Thoracic aorta (tissue), 2 donors: ENCODE measurements at regions not wholly inside any gene's neighbourhood (a gene's known extent, or its start where the extent isn't known, plus 50 kb on each side); places are given as distances from the start of the nearest gene placed in this dataset.

ENCODE experiments used
- ATAC-seq: fragments of 150-250 bp; one replicate; pipeline ENCODE4 v1.8.0; 2017; ENCODE audit warnings: low read depth; ENCODE audit not compliant: insufficient number of reproducible peaks, low FRiP score
- DNase-seq: peaks from one replicate; pipeline ENCODE4 v3.0.0-alpha.2; 2020; ENCODE audit warnings: low spot score
- H3K27ac ChIP-seq, 2 donors: fragments of 200-600 bp; sonication (generic); 1 replicate in 1 of 2; 2 replicates in 1 of 2; pipeline ENCODE4 v1.5.1; 2016; ENCODE audit warnings: mild to moderate bottlenecking in 2 of 2, moderate library complexity in 2 of 2
- H3K27me3 ChIP-seq: fragments of 200-600 bp; sonication (generic); replicated peaks from 2 replicates; pipeline ENCODE4 v1.6.0; 2016; ENCODE audit warnings: mild to moderate bottlenecking; ENCODE audit not compliant: insufficient read depth
- H3K36me3 ChIP-seq: fragments of 200-600 bp; sonication (generic); one replicate; pipeline ENCODE4 v1.5.1; 2016
- H3K4me1 ChIP-seq, 2 donors: fragments of 200-600 bp; sonication (generic); 1 replicate in 1 of 2; 2 replicates in 1 of 2; pipeline versions ENCODE4 v1.5.1 to v1.6.0; 2016; ENCODE audit warnings: low read depth in 2 of 2, mild to moderate bottlenecking in 1 of 2; ENCODE audit not compliant: control insufficient read depth in 1 of 2
- H3K4me3 ChIP-seq: fragments of 200-600 bp; sonication (generic); 2 replicates; pipeline ENCODE4 v1.5.1; 2016; ENCODE audit warnings: mild to moderate bottlenecking
- H3K9me3 ChIP-seq: fragments of 200-600 bp; sonication (generic); 2 replicates; pipeline ENCODE4 v1.5.1; 2016
- TF ChIP-seq, protein P1 (sequence below): fragments of 200-600 bp; sonication (generic); IDR thresholded peaks from one replicate; pipeline ENCODE4 v1.5.1; 2019; ENCODE audit warnings: antibody characterized with exemption

DNA sequence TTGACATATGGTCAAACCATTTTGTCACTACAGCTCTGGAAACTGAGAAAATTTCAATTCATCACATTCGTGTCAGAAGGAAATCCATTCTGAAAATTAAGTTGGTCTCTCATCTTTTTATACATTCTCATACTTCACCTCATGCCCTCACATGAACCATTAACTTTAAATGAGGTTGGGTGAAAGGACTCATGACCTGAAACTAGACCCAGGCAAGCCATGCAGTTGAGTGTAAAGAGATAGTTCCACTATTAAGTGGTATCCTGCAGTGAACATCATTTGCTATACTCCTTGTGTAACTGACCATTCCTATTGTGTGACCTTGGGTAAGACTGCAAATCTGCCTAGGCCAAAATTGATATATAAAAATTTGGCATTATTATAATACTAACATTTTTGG lies 299.6 kb upstream of the GRIN3A start:
- no peak overlapping the region for H3K4me3 ChIP-seq
- TF ChIP-seq, protein P1, sequence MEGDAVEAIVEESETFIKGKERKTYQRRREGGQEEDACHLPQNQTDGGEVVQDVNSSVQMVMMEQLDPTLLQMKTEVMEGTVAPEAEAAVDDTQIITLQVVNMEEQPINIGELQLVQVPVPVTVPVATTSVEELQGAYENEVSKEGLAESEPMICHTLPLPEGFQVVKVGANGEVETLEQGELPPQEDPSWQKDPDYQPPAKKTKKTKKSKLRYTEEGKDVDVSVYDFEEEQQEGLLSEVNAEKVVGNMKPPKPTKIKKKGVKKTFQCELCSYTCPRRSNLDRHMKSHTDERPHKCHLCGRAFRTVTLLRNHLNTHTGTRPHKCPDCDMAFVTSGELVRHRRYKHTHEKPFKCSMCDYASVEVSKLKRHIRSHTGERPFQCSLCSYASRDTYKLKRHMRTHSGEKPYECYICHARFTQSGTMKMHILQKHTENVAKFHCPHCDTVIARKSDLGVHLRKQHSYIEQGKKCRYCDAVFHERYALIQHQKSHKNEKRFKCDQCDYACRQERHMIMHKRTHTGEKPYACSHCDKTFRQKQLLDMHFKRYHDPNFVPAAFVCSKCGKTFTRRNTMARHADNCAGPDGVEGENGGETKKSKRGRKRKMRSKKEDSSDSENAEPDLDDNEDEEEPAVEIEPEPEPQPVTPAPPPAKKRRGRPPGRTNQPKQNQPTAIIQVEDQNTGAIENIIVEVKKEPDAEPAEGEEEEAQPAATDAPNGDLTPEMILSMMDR = no peak
- DNase-seq = no peak
- H3K36me3 ChIP-seq = no peaks in the 10 kb centered on the region
- no peaks in the 10 kb centered on the region for H3K27me3 ChIP-seq
- H3K9me3 ChIP-seq = no peaks in the 10 kb centered on the region
- ATAC-seq = no peak
- no peak overlapping the region for H3K27ac ChIP-seq
- H3K4me1 ChIP-seq = no peaks in the 10 kb centered on the region

DNA sequence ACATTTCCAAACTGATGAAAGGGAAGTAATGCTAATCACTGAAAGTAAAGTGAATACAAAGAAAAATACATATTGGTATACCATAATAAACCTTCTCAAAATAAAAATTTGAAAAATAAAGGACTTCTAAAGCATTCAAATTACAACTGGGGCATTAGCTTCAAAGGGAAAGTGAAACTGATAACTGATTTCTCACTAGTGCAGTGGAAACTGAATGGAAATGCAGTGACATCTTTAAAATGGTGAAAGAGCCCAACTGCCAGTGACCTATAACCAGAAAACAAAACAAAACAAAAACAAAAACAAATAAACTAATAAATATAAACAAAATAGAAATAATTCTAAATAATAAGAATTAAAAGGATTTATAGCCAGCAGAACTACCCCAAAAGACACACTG lies 297.5 kb upstream of the GRIN3A start:
- H3K36me3 ChIP-seq = no peaks in the 10 kb centered on the region
- no peak for ATAC-seq
- no peak overlapping the region for H3K27ac ChIP-seq
- no peak overlapping the region for H3K4me3 ChIP-seq
- TF ChIP-seq, protein P1 = no peak
- no peak for DNase-seq
- H3K27me3 ChIP-seq = no peaks in the 10 kb centered on the region
- no peaks in the 10 kb centered on the region for H3K4me1 ChIP-seq
- H3K9me3 ChIP-seq = no peaks in the 10 kb centered on the region

DNA sequence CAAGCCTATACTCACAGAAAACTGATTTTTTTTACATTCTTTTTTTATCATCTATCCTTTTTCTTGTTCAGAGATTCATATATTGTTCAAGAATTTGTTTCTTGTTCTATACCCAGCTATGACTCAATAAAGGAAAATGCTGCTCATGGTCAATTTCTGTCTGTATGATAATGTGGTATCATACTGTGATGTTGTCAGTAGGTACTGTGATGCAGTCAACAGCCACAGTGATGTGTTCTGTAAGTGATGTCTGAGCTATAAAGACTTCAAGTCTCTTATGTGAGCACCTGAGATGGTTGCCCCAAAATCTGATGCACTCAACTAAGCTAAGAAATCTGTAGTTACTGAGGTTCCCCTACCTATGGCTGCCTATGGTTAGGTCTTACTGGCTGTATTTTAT lies 294.2 kb upstream of the GRIN3A start:
- no peaks in the 10 kb centered on the region for H3K27me3 ChIP-seq
- H3K4me1 ChIP-seq = no peaks in the 10 kb centered on the region
- DNase-seq = no peak
- H3K36me3 ChIP-seq = no peaks in the 10 kb centered on the region
- ATAC-seq = no peak
- H3K27ac ChIP-seq = no peak overlapping the region
- no peaks in the 10 kb centered on the region for H3K9me3 ChIP-seq
- H3K4me3 ChIP-seq = no peak overlapping the region
- TF ChIP-seq, protein P1 = no peak

DNA sequence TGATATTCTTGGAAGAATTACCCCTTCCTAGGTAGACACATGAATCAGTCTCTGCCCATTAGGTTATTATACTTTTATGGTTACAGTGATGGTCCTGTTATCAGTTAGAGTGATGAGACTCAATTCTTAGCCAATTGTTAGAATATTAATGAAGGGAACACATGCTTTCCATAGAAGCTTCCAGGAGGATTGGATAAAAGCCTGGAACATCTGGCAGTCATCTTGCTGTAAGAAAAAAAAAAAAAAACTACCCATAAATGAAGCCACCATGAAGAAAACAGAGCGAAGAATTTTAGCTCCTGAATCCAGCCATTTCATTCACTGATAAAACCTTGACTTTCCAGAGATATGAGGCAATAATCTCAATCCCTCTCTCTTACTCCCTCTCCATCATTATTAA lies 262.5 kb upstream of the GRIN3A start:
- DNase-seq = no peak
- Histone ChIP-seq H3K9me3 (no peaks in the 10 kb centered on the region), H3K36me3 (no peaks in the 10 kb centered on the region), H3K4me1 (no peaks in the 10 kb centered on the region), H3K4me3 (no peak overlapping the region), H3K27ac (no peak overlapping the region), H3K27me3 (no peaks in the 10 kb centered on the region)
- TF ChIP-seq, protein P1 = no peak
- no peak for ATAC-seq

DNA sequence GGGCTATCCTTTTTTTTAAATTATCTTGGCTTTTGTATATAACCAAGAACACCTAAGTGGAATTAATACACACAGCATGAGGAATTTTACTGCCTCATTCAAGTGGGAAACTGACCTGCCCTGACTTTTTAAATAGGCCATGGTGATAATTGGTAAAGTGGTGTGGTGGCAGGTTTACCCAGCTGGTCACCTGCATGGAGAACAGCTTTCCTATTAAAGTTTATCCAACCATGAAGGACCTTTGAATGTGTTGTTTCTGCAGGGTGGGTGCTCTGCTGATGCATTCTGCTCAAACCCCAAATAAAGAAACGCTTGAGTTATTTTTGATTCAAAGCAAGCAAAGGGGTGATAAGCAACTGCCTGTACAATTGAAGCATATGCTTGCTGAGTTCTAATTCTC lies 261.0 kb upstream of the GRIN3A start:
- no peak overlapping the region for H3K4me3 ChIP-seq
- H3K27me3 ChIP-seq = no peaks in the 10 kb centered on the region
- ATAC-seq (no peak), DNase-seq (no peak)
- TF ChIP-seq, protein P1 = no peak
- no peaks in the 10 kb centered on the region for H3K9me3 ChIP-seq
- no peak overlapping the region for H3K27ac ChIP-seq
- H3K36me3 ChIP-seq = no peaks in the 10 kb centered on the region
- H3K4me1 ChIP-seq = no peaks in the 10 kb centered on the region
